ENCODE measurements at regions not wholly inside any gene's neighbourhood (a gene's known extent, or its start where the extent isn't known, plus 50 kb on each side); places are given as distances from the start of the nearest gene placed in this dataset.

GRCh38 chr6:137775720-137776119 lies 91.3 kb upstream of the TNFAIP3 start:
- H3K36me3 ChIP-seq (ENCODE audit: control insufficient read depth in 2 of 2, insufficient read depth in 2 of 2, low read length in 1 of 2), result no peaks in the 10 kb centered on the region
- 97% methylated on average over 5 of the region's 5 CpGs for WGBS (ENCODE audit: insufficient coverage, insufficient replicate concordance, low lambda C conversion rate, missing lambda C conversion rate)
- no peaks in the 10 kb centered on the region for H4K20me1 ChIP-seq (ENCODE audit: control insufficient read depth, insufficient read depth)
- no peak overlapping the region for H3K4me2 ChIP-seq (ENCODE audit: control insufficient read depth, insufficient read depth)
- no peak for FAIRE-seq
- no peaks in the 10 kb centered on the region; the same call in 2 of the 3 replicates for H3K9me3 ChIP-seq (replicated peaks; ENCODE audit: control insufficient read depth, insufficient read depth, low read length)
- H3K9ac ChIP-seq (ENCODE audit: control insufficient read depth, insufficient read depth, low read length), result no peak overlapping the region
- CTCF ChIA-PET, result no interaction called here
- ATAC-seq, result no peak
- TF ChIP-seq RUNX3 (IDR thresholded peaks at IDR 0.05; ENCODE audit: low read length) (no peak), MAX (IDR thresholded peaks at IDR 0.05; ENCODE audit: low read depth, low read length) (no peak), IKZF1 (conservative IDR thresholded peaks at IDR 0.05) (no peak), BHLHE40 (IDR thresholded peaks at IDR 0.05; ENCODE audit: borderline replicate concordance in 1 of 2, low read depth in 2 of 2, low read length in 1 of 2) (no peak), CBX5 (IDR thresholded peaks at IDR 0.05; ENCODE audit: low read depth) (no peak), IKZF2 (IDR thresholded peaks at IDR 0.05) (no peak), RAD21 (IDR thresholded peaks at IDR 0.05; ENCODE audit: insufficient read depth, low read depth, low read length) (no peak), PKNOX1 (IDR thresholded peaks at IDR 0.05) (no peak), BACH1 (IDR thresholded peaks at IDR 0.05; ENCODE audit: borderline replicate concordance) (no peak)
- in situ Hi-C loops (cut with MboI), result no loop called here
- RAD21 ChIA-PET (ENCODE audit: unreplicated experiment), result no interaction called here
- no peaks in the 10 kb centered on the region for H3K79me2 ChIP-seq (ENCODE audit: control insufficient read depth, insufficient read depth, low read length)
- no TSS peak for BruUV-seq (replicated peaks)
- no peaks in the 10 kb centered on the region for H3K4me1 ChIP-seq (ENCODE audit: control insufficient read depth, insufficient read depth, low read length)
- SMC1A ChIA-PET (ENCODE audit: uncharacterized antibody, unreplicated experiment), result interaction anchor here (1.2 to 5.5 kb wide), 3 partner anchors 13 to 86 kb away, joined by 3 to 25 read pairs (median 7); no protein-coding TSS in a partner anchor
- POLR2A ChIA-PET, result no interaction called here
- no peak overlapping the region for H3K4me3 ChIP-seq
- no peak overlapping the region for H3K27ac ChIP-seq (ENCODE audit: control insufficient read depth, insufficient read depth)
- H3K27me3 ChIP-seq (replicated peaks in 1 of 2; ENCODE audit: control insufficient read depth in 2 of 2, insufficient read depth in 2 of 2, low read length in 1 of 2), result no peaks in the 10 kb centered on the region
- intact Hi-C loops (cut with micrococcal nuclease; ENCODE audit: unreplicated experiment), result no loop called here
- no peak overlapping the region for H2AFZ ChIP-seq (ENCODE audit: control insufficient read depth, low read depth, low read length)
- DNase-seq (ENCODE audit: low read depth, low spot score), result no peak
